ENCODE measurements at regions not wholly inside any gene's neighbourhood (a gene's known extent, or its start where the extent isn't known, plus 50 kb on each side); places are given as distances from the start of the nearest gene placed in this dataset.

DNA sequence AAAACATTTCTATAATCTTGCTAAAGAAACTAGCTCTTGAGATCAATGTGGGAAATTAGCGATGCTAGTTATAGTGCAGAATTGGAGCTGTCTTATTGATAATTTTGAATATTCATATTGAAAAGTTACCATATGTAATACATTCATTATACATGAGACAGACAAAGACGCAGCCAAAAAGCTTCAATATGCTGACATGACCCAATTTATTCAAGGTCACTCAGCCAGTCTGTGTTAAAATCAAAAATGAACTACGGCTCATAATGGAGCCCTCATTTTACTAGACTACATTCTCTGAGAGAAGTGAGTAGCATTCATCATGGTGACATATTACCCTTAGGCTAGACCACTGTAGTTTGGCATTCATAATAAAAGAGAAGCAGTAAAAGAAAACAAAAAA is 107.3 kb upstream of the GABRG2 start:
- no peaks in the 10 kb centered on the region for H3K79me1 ChIP-seq (ENCODE audit: low read depth in 1 of 2, low read length in 2 of 2)
- in situ Hi-C loops (cut with MboI; ENCODE audit: low sequenced_read_pairs), result no loop called here
- POLR2A ChIA-PET (ENCODE audit: unreplicated experiment), result no interaction called here

More for the DNA sequence above, 107.3 kb upstream of the GABRG2 start:
- H3K4me3 ChIP-seq (ENCODE audit: insufficient read depth, low read depth, low read length), result no peak overlapping the region
- H3K27me3 ChIP-seq (ENCODE audit: control insufficient read depth, insufficient read depth, low read length), result no peaks in the 10 kb centered on the region
- no peaks in the 10 kb centered on the region; the same call in 1 of the 2 replicates for H3K9me3 ChIP-seq (ENCODE audit: control insufficient read depth, insufficient read depth, low read length)
- TF ChIP-seq MAFK (IDR thresholded peaks at IDR 0.05; ENCODE audit: low read depth, low read length) (peak; percentile 52), RCOR1 (IDR thresholded peaks at IDR 0.05; ENCODE audit: insufficient replicate concordance, low read length) (no peak)
- intact Hi-C loops (cut with micrococcal nuclease), result no loop called here
- no peak overlapping the region for H4K5ac ChIP-seq (ENCODE audit: low read depth, low read length)
- no peak overlapping the region for H2AK5ac ChIP-seq (ENCODE audit: low read depth, low read length)
- CTCF ChIA-PET, result no interaction called here
- no peak for ATAC-seq (ENCODE audit: low read depth)
- no peak overlapping the region for H3K9ac ChIP-seq (ENCODE audit: low read depth, low read length)
- no peak overlapping the region for H2BK20ac ChIP-seq (ENCODE audit: low read depth, low read length)
- no peak overlapping the region for H3K27ac ChIP-seq (ENCODE audit: insufficient read depth, low read length)
- no peak overlapping the region for H3K4me2 ChIP-seq (ENCODE audit: low read depth, low read length)
- H4K20me1 ChIP-seq (ENCODE audit: insufficient read depth, low read length), result no peaks in the 10 kb centered on the region
- H4K91ac ChIP-seq (ENCODE audit: insufficient read depth, low read depth, low read length), result no peak overlapping the region
- H2AK9ac ChIP-seq (replicated peaks; ENCODE audit: low read depth, low read length, poor library complexity), result no peak overlapping the region
- H3K4me1 ChIP-seq (ENCODE audit: control insufficient read depth, insufficient read depth, low read length), result no peaks in the 10 kb centered on the region
- BruUV-seq (replicated peaks), result no TSS peak
- no peak overlapping the region for H3K4ac ChIP-seq (ENCODE audit: low read depth, low read length)
- H2BK120ac ChIP-seq (ENCODE audit: low read depth, low read length), result no peak overlapping the region
- WGBS, 2 experiments (ENCODE audit: extremely low coverage in 2 of 2, insufficient read length in 1 of 2), result no CpG with 5 or more reads among the region's 3 CpGs
- dilution Hi-C loops (cut with HindIII; ENCODE audit: low sequenced_read_pairs, unreplicated experiment), result no loop called here
- no peak overlapping the region for H2BK5ac ChIP-seq (ENCODE audit: low read depth, low read length, poor library complexity, severe bottlenecking)
- H3K14ac ChIP-seq (replicated peaks; ENCODE audit: low read depth, low read length), result no peak overlapping the region
- H3K23ac ChIP-seq (ENCODE audit: low read depth, low read length), result no peak overlapping the region
- H2AFZ ChIP-seq (replicated peaks; ENCODE audit: low read length, poor library complexity), result no peak overlapping the region
- H2BK15ac ChIP-seq (ENCODE audit: low read depth, low read length), result no peak overlapping the region
- H3K36me3 ChIP-seq (ENCODE audit: control insufficient read depth, insufficient read depth, low read length), result no peaks in the 10 kb centered on the region
- DNase-seq, result no peak
- H4K8ac ChIP-seq (ENCODE audit: low read depth in 2 of 2, low read length in 2 of 2), result no peak overlapping the region
- H3K56ac ChIP-seq (ENCODE audit: extremely low read depth, insufficient read depth, low read length), result no peak overlapping the region
- H3K18ac ChIP-seq (ENCODE audit: low read depth, low read length), result no peak overlapping the region
- no peaks in the 10 kb centered on the region for H3K9me1 ChIP-seq (ENCODE audit: insufficient read depth, low read length)
